Limb (tissue), 2 donors: ENCODE measurements at regions not wholly inside any gene's neighbourhood (a gene's known extent, or its start where the extent isn't known, plus 50 kb on each side); places are given as distances from the start of the nearest gene placed in this dataset.
"Not testable (repeated sequence)": the region's sequence is repeated elsewhere in the genome, so short reads cannot be mapped to it uniquely, and the experiment has no call there.

ENCODE experiments used
- DNase-seq, 2 donors: peaks; one replicate each; pipeline ENCODE4 v3.0.0-alpha.2; 2016; ENCODE audit errors: extremely low spot score in 2 of 2

DNA sequence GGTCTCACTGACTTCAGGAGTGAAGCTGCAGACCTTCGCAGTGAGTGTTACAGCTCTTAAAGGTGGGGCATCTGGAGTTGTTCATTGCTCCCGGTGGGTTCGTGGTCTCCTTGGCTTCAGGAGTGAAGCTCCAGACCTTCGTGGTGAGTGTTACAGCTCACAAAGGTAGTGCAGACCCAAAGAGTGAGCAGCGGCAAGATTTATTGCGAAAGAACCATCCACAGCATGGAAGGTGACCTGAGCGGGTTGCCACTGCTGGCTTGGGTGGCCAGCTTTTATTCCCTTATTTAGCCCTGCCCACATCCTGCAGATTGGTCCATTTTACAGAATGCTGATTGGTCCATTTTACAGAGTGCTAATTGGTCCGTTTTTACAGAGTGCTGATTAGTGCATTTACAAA is 429.5 kb downstream of the RWDD3 start:
- not testable (repeated sequence) for DNase-seq

- no peak for DNase-seq
These were observed 434.2 kb downstream of the RWDD3 start for GRCh38 chr1:95668165-95668564.

DNA sequence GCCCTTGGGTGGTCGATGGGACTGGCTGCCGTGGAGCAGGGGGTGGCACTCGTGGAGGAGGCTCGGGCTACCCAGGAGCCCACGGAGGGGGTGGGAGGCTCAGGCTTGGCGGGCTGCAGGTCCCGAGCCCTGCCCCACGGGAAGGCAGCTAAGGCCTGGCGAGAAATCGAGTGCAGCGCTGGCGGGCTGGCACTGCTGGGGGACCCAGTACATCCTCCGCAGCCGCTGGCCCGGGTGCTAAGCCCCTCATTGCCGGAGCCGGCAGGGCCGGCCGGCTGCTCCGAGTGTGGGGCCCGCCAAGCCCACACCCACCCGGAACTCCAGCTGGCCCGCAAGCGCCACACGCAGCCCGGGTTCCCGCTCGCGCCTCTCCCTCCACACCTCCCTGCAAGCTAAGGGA is 435.6 kb downstream of the RWDD3 start:
- DNase-seq, result not testable (repeated sequence)

DNA sequence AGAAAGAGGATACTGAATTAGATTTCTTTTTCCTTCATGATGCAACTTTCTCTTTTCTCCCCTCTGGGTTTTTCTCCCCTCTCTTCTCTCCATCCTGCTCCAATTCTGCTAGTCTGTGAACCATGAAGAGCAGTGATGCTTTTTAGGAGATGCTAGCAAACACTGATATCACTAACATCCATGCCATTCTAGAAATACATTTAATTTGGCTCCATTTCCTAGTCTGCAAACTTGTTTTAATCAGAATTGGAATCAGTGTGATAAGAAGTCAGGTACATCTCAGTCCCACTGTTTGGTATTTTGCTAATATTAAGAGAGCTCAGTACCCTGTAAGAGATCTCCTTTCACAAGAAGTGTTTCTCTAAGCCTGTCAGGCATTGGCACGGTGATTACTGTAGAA is 437.1 kb downstream of the RWDD3 start:
- no peak for DNase-seq

DNA sequence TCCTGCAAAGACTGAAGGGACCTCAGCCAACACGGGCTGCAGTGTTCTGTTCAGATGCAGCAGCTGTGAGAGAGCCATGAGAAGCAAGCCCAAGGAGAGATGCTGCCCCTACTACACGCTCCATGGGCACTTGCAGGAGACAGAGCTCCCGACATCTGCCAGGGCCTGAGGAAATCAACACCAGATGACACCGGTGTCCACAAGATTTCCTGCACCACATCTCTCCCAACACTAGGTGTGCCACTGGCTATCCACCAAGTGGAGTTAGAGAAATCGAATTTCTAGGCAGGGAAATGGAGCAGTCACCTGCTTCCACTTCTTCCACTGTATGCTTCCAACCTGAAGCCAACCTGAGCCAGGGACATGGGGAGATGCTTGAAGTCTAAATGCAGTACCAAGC is 445.3 kb downstream of the RWDD3 start:
- DNase-seq, result no peak

DNA sequence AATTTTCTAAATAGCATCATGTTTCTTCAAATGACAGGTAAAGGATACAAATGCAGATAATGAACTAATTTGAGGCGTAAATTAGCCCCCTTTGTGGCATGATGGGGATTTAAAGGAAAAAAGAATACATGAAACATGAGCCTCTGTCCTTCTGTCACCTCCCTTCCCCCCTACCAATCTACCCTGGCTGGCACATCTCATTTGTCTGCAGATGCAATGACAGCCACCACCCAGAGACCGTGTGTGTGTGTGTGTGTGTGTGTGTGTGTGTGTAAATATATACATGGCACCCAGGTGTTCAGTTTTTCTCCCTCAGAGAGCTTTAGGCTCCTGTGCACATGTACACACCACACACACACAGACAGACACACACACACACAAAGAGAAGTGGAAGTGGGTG is 451.1 kb downstream of the RWDD3 start:
- no peak for DNase-seq

DNA sequence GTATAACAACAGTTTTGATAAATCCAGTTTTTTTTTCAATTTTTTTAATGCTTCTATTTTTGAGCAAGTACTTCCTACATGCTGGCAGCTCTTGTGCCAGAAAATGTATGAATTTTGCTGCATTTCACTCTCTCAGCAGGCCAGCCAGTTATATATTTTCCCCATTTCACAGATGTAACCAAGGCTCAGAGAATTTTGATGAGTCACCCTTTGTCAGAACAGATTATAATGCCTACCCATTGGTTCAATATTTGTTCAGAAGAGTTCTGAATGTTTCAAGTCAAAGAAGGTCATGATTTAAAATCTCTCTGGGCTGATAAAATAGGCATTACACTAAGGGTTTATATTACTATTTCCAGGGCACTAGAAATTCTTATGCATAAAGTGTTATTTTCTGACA is 452.2 kb downstream of the RWDD3 start:
- no peak for DNase-seq

- DNase-seq, result no peak
These were observed 465.3 kb downstream of the RWDD3 start for GRCh38 chr1:95699149-95699953.

DNA sequence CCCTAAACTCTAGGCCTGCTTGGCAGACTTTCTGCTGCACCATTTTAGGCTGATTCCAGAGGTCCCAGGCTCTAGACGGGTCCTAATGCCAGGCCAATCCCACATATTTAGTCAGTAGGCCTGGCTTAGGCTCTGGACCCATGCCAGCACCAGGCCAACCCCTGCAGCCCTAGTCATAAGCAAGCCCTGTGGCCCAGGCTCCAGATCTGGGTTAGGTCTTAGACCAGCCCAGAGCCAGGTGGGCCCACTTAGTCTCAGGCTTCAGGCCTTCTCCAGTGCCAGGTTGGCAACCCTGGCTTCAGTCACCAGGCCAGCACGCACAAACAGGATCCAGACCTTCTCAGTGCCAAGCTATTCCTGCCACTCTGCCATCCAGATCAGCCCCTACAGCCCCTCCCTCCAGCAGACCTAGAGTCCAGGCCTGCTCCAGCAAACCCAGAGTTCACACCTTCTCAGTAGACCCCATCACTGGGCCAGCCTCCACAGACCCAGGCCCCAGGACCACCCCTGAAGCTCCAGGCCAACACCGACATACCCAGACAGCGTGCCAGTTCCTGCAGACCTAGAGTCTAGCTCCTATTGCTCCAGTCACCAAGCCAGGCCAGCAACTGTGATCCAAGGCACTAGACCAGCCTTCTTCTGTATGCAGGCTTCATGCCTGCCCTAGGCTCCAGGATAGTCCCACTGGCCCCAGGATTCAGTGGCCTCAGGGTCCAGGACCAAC is 467.6 kb downstream of the RWDD3 start:
- DNase-seq, result no peak

GRCh38 chr1:95703046-95703445 is 469.0 kb downstream of the RWDD3 start:
- DNase-seq, result no peak

GRCh38 chr1:95716097-95716496 is 482.1 kb downstream of the RWDD3 start:
- no peak for DNase-seq

- DNase-seq, result no peak
These were observed 482.5 kb downstream of the RWDD3 start for GRCh38 chr1:95716550-95716949.

DNA sequence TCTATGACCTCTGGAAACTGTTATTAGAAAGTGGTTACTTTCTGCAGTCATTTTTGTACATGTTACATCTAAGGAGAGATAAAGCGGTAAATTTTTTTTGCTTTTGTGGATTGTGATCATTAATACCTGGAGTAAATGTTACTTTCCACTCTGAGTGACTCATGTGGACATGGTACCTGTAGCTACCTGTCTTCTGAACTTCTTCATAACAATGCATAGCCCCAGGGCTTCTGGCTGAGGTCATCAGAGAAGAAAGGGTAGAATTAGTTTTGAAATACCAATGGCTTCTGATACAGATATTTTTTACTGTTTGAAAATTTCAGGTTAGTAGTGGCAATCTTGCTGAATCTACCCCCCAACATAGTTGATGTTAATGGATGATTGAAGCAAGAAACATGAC is 489.3 kb downstream of the RWDD3 start:
- no peak for DNase-seq

DNA sequence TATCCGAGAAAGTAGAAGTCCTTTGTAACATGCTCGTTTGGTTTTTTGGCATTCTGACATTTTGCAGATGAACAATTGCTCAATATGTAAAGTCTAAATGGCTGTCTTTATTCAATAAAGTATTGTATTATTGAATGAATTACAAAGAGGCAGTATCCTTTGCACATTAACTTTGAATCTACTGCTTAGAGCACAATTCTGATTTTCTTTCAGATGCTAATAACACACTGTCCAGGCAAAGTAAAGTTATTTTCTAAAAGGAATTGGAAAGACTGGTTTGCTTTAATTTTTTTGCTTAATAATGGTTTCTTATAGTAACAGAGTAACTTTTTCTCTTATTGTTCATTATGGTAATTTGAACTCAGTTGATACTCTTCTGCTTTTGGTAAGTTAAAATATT is 494.8 kb downstream of the RWDD3 start:
- DNase-seq, result no peak

DNA sequence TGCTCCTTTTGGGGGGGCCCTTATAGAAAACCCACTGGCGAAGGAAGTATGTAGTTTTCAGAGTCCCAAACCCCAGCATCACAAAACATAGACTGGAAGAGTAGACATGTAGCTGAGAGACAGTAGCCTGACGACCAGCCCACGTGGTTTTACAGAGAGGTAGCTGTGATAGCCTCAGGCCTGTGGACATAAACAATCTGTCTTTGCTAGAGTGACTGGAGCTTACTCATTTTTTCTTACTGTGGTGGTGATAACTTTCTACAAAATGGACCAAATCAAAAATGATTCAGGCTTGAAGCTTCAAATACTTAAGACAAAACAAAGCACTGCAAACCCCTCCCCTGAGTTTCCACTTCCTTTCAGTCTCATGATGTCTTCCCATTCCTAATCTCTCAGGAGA is 497.0 kb downstream of the RWDD3 start:
- DNase-seq, result no peak

DNA sequence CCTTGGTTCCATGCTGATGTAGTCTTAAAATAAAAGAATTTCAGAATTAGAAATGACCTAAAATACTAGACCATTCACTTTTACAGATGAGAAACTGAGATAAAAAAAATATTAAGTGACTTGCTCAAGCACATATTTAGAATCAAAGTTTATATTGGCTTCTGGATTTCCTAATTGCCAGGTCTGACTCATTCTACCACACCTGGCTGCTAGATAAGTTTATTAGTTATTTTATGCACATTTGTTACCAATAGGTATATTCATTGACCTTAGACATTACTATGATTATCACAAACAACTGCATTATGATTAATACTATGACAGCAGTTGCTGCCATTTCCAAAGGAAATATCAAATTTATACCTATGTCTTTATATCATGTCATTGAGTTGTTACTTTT is 497.5 kb downstream of the RWDD3 start:
- no peak for DNase-seq

DNA sequence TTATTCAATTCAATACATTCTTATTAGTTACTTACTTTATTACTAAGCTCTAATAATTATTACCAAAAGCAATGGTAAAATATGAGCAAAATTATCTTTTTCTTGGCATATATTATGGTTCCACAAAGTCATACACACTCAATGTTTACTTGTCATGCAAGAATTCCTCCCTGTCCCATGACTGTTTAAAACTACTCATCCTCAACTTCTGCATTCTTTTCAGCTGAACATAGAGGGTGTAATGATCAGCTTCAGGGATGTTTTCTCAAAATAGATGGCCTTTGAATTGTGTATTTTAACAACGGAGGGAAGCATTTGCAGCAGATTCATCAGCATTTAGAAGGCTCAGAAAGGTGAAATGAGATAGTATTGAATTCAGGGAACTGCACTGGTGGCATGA is 499.0 kb downstream of the RWDD3 start:
- DNase-seq, result no peak

GRCh38 chr1:95733671-95734070 is 499.7 kb downstream of the RWDD3 start:
- DNase-seq, result no peak

DNA sequence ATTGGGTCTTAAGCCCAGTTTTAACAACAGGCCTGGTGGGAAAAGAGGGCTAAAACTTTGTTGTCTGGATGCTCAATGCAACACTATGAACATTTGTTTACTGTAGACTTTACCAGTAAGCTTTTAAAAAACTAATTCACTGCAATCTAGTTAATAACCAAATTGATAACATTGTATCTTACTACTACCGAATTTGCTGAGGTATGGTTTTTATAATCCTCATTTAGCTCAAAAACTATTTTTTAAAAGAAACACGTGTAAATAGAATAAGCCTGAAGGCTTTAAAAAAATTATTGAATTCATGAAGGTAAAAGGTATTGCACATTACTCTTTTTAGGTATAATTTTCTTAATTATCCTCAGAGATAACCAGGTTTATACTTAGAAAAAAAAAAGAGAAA is 500.6 kb downstream of the RWDD3 start:
- DNase-seq, result no peak

GRCh38 chr1:95742591-95743089 is 508.6 kb downstream of the RWDD3 start:
- no peak for DNase-seq

GRCh38 chr1:95744731-95745130 is 510.7 kb downstream of the RWDD3 start:
- no peak for DNase-seq

GRCh38 chr1:95752515-95753381 is 518.7 kb downstream of the RWDD3 start:
- no peak for DNase-seq
